Fibroblast of pulmonary artery (primary cell): ENCODE measurements at regions not wholly inside any gene's neighbourhood (a gene's known extent, or its start where the extent isn't known, plus 50 kb on each side); places are given as distances from the start of the nearest gene placed in this dataset.

Source experiments
- DNase-seq: peaks from one replicate; pipeline ENCODE4 v3.0.0-alpha.2; 2010; ENCODE audit warnings: low read depth
- H3K4me3 ChIP-seq: replicated peaks from 2 replicates; pipeline ENCODE4 v1.5.1; 2011; ENCODE audit warnings: low read depth, mild to moderate bottlenecking, control low read depth, low read length, moderate library complexity
- CTCF ChIP-seq: IDR thresholded peaks from 2 replicates; pipeline ENCODE4 v1.5.1; 2011; ENCODE audit warnings: mild to moderate bottlenecking, control low read depth, low read length, inconsistent platforms; ENCODE audit errors: missing control alignments

GRCh38 chr9:108225149-108225800 lies 630.5 kb downstream of the ACTL7B start:
- TF ChIP-seq CTCF, result no peak
- H3K4me3 ChIP-seq, result no peak overlapping the region
- no peak for DNase-seq

- no peak for TF ChIP-seq CTCF
- no peak for DNase-seq
- no peak overlapping the region for H3K4me3 ChIP-seq
These were observed 631.1 kb downstream of the ACTL7B start for GRCh38 chr9:108224716-108225115.

- no peak overlapping the region for H3K4me3 ChIP-seq
- TF ChIP-seq CTCF, result no peak
- DNase-seq, result no peak
These were observed 636.1 kb downstream of the ACTL7B start for GRCh38 chr9:108219664-108220063.

- no peak for DNase-seq
- TF ChIP-seq CTCF, result no peak
- H3K4me3 ChIP-seq, result no peak overlapping the region
These were observed 638.1 kb downstream of the ACTL7B start for GRCh38 chr9:108217431-108218349.

- no peak for TF ChIP-seq CTCF
- no peak for DNase-seq
- H3K4me3 ChIP-seq, result no peak overlapping the region
These were observed 642.3 kb downstream of the ACTL7B start for GRCh38 chr9:108213511-108213910.

GRCh38 chr9:108212184-108212583 lies 643.6 kb downstream of the ACTL7B start:
- TF ChIP-seq CTCF, result no peak
- no peak overlapping the region for H3K4me3 ChIP-seq
- DNase-seq, result peak; percentile 45
